ENCODE measurements at regions not wholly inside any gene's neighbourhood (a gene's known extent, or its start where the extent isn't known, plus 50 kb on each side); places are given as distances from the start of the nearest gene placed in this dataset.

- TF ChIP-seq HNF4A (conservative IDR thresholded peaks at IDR 0.05) (no peak), ZBTB33 (IDR thresholded peaks at IDR 0.05) (no peak), FOXA2 (IDR thresholded peaks at IDR 0.05) (no peak), NR2F2 (IDR thresholded peaks at IDR 0.05) (no peak), TAF1 (conservative IDR thresholded peaks at IDR 0.05) (no peak)
- no peak overlapping the region for H3K27ac ChIP-seq (ENCODE audit: low read depth in 1 of 2, low read length in 2 of 2)
- H3K9ac ChIP-seq (ENCODE audit: low read depth in 1 of 2, low read length in 2 of 2), result no peak overlapping the region
- 94% methylated on average over 1 of the region's 1 CpG for WGBS
- DNase-seq (ENCODE audit: low spot score), result no peak
- H3K27me3 ChIP-seq (ENCODE audit: control insufficient read depth in 4 of 4, insufficient read depth in 4 of 4, low read length in 3 of 4), result no peaks in the 10 kb centered on the region
- no peaks in the 10 kb centered on the region for H3K36me3 ChIP-seq (ENCODE audit: control insufficient read depth in 4 of 4, insufficient read depth in 3 of 4, low read depth in 1 of 4, low read length in 3 of 4)
- H3K4me1 ChIP-seq (ENCODE audit: control insufficient read depth in 4 of 4, insufficient read depth in 4 of 4, low read length in 3 of 4), result peaks cover 0 to 2% (median 0%) of the 10 kb centered on the region in 4 donors
- H3K4me3 ChIP-seq (ENCODE audit: low read depth in 1 of 3, low read length in 3 of 3), result no peak overlapping the region
- H3K9me3 ChIP-seq (ENCODE audit: control insufficient read depth in 4 of 4, low read length in 3 of 4), result no peaks in the 10 kb centered on the region
These were observed 204.8 kb downstream of the RBM43 start for GRCh38 chr2:151056870-151057269.

DNA sequence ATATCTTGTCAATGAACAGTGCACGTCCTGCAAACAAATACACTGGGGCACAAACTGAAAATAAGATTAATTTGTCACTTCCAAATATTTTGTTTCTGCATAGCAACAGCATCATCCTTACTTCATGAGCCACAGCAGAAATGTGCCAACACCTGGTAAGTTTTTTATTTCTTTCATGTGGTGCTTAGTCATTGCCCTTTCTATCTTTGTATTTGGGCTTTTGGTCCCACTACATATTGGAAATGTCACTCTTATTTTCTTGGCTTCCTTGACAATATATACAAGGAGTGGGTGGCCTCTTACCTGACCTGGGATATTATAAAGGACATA lies 208.0 kb downstream of the RBM43 start:
- peaks cover 3 to 14% (median 7%) of the 10 kb centered on the region in 4 donors for H3K4me1 ChIP-seq (ENCODE audit: control insufficient read depth in 4 of 4, insufficient read depth in 4 of 4, low read length in 3 of 4)
- no peaks in the 10 kb centered on the region for H3K9me3 ChIP-seq (ENCODE audit: control insufficient read depth in 4 of 4, low read length in 3 of 4)
- no peak overlapping the region for H3K4me3 ChIP-seq (ENCODE audit: low read depth in 1 of 3, low read length in 3 of 3)
- no peak overlapping the region for H3K27ac ChIP-seq (ENCODE audit: low read depth in 1 of 2, low read length in 2 of 2)
- no peak for DNase-seq (ENCODE audit: low spot score)
- H3K36me3 ChIP-seq (ENCODE audit: control insufficient read depth in 4 of 4, insufficient read depth in 3 of 4, low read depth in 1 of 4, low read length in 3 of 4), result no peaks in the 10 kb centered on the region
- 77% methylated on average over 1 of the region's 1 CpG for WGBS
- H3K27me3 ChIP-seq (ENCODE audit: control insufficient read depth in 4 of 4, insufficient read depth in 4 of 4, low read length in 3 of 4), result no peaks in the 10 kb centered on the region
- no peak overlapping the region for H3K9ac ChIP-seq (ENCODE audit: low read depth in 1 of 2, low read length in 2 of 2)
- TF ChIP-seq RXRA (IDR thresholded peaks at IDR 0.05) (no peak), HNF4A (conservative IDR thresholded peaks at IDR 0.05) (no peak), GABPA (IDR thresholded peaks at IDR 0.05 in 1 of 2, conservative IDR thresholded peaks at IDR 0.05 in 1 of 2) (no peak), RAD21 (IDR thresholded peaks at IDR 0.05) (no peak), FOXA1 (IDR thresholded peaks at IDR 0.05) (no peak), TAF1 (conservative IDR thresholded peaks at IDR 0.05) (no peak), YY1 (IDR thresholded peaks at IDR 0.05) (no peak), NR2F2 (IDR thresholded peaks at IDR 0.05) (no peak), JUND (IDR thresholded peaks at IDR 0.05) (no peak), CTCF (IDR thresholded peaks at IDR 0.05; ENCODE audit: low read depth, low read length, missing input control) (no peak), ZBTB33 (IDR thresholded peaks at IDR 0.05) (no peak), FOXA2 (IDR thresholded peaks at IDR 0.05) (no peak), SP1 (IDR thresholded peaks at IDR 0.05) (no peak)
- TF ChIP-seq, protein P1, sequence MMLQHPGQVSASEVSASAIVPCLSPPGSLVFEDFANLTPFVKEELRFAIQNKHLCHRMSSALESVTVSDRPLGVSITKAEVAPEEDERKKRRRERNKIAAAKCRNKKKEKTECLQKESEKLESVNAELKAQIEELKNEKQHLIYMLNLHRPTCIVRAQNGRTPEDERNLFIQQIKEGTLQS (IDR thresholded peaks at IDR 0.05), result no peak
- TF ChIP-seq, protein P2, sequence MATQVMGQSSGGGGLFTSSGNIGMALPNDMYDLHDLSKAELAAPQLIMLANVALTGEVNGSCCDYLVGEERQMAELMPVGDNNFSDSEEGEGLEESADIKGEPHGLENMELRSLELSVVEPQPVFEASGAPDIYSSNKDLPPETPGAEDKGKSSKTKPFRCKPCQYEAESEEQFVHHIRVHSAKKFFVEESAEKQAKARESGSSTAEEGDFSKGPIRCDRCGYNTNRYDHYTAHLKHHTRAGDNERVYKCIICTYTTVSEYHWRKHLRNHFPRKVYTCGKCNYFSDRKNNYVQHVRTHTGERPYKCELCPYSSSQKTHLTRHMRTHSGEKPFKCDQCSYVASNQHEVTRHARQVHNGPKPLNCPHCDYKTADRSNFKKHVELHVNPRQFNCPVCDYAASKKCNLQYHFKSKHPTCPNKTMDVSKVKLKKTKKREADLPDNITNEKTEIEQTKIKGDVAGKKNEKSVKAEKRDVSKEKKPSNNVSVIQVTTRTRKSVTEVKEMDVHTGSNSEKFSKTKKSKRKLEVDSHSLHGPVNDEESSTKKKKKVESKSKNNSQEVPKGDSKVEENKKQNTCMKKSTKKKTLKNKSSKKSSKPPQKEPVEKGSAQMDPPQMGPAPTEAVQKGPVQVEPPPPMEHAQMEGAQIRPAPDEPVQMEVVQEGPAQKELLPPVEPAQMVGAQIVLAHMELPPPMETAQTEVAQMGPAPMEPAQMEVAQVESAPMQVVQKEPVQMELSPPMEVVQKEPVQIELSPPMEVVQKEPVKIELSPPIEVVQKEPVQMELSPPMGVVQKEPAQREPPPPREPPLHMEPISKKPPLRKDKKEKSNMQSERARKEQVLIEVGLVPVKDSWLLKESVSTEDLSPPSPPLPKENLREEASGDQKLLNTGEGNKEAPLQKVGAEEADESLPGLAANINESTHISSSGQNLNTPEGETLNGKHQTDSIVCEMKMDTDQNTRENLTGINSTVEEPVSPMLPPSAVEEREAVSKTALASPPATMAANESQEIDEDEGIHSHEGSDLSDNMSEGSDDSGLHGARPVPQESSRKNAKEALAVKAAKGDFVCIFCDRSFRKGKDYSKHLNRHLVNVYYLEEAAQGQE (IDR thresholded peaks at IDR 0.05), result no peak
- TF ChIP-seq, protein P3, sequence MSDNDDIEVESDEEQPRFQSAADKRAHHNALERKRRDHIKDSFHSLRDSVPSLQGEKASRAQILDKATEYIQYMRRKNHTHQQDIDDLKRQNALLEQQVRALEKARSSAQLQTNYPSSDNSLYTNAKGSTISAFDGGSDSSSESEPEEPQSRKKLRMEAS (IDR thresholded peaks at IDR 0.05), result no peak

Data from liver (tissue), 8 donors.